HUES48 (cell line): ENCODE measurements at regions not wholly inside any gene's neighbourhood (a gene's known extent, or its start where the extent isn't known, plus 50 kb on each side); places are given as distances from the start of the nearest gene placed in this dataset.
"Not testable (repeated sequence)": the region's sequence is repeated elsewhere in the genome, so short reads cannot be mapped to it uniquely, and the experiment has no call there.

Source experiments
- H3K27ac ChIP-seq: one replicate; pipeline ENCODE4 v1.7.0; 2013; ENCODE audit warnings: low read depth, low read length, inconsistent platforms
- H3K27me3 ChIP-seq: 2 replicates; pipeline ENCODE4 v1.6.1; 2013; ENCODE audit warnings: mild to moderate bottlenecking, low read length; ENCODE audit not compliant: control insufficient read depth, insufficient read depth
- H3K36me3 ChIP-seq: 2 replicates; pipeline ENCODE4 v1.6.1; 2013; ENCODE audit warnings: low read length; ENCODE audit not compliant: control insufficient read depth, insufficient read depth
- H3K4me1 ChIP-seq: 2 replicates; pipeline ENCODE4 v1.6.1; 2013; ENCODE audit warnings: mild to moderate bottlenecking, low read length; ENCODE audit not compliant: control insufficient read depth, insufficient read depth
- H3K4me3 ChIP-seq: 2 replicates; pipeline ENCODE4 v1.5.1; 2013; ENCODE audit warnings: mild to moderate bottlenecking, low read depth, low read length
- H3K9ac ChIP-seq: 2 replicates; pipeline ENCODE4 v1.6.1; 2013; ENCODE audit warnings: mild to moderate bottlenecking, low read depth, low read length, moderate library complexity
- H3K9me3 ChIP-seq: 2 replicates; pipeline ENCODE4 v1.6.1; 2013; ENCODE audit warnings: low read length; ENCODE audit not compliant: control insufficient read depth, insufficient read depth

DNA sequence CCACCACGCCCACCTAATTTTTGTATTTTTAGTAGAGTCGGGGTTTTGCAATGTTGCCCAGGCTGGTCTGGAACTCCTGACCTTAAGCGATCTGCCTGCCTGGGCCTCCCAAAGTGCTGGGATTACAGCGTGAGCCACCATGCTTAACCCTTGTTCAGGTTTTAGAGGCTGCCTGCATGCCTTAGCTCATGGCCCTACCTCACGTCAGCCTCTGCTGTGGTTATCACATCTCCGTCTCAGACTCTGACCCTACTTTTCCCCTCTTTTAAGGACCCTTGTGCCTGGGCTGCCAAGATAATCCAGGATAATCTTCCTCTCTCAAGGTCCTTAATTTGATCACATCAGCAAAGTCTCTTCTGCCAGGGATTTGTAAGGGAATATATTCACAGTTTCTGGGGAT lies 98.2 kb upstream of the PMAIP1 start:
- no peak overlapping the region for H3K9ac ChIP-seq
- no peak overlapping the region for H3K4me3 ChIP-seq
- H3K27ac ChIP-seq: no peak overlapping the region
- H3K4me1 ChIP-seq: no peaks in the 10 kb centered on the region
- no peaks in the 10 kb centered on the region for H3K27me3 ChIP-seq
- H3K36me3 ChIP-seq: no peaks in the 10 kb centered on the region
- H3K9me3 ChIP-seq: no peaks in the 10 kb centered on the region

DNA sequence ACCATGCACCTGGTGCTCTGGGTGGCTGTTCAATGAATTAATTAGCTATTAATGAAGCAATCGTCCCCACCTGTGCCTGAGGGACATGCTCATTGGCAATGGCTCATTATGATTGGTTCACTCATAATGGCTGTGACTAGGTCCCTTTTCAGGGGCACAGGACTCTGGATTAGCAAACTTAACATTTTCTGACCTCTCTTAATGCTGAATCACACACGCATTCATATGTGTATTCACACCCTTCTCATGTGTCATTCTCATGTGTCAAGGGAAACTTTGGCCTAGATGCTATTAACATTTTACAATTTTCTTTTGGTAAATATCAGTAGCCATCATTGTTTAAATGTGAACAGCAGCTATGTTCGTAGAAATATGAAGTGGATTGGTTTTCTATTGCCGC lies 98.9 kb upstream of the PMAIP1 start:
- no peak overlapping the region for H3K9ac ChIP-seq
- no peak overlapping the region for H3K27ac ChIP-seq
- H3K27me3 ChIP-seq: no peaks in the 10 kb centered on the region
- no peaks in the 10 kb centered on the region for H3K4me1 ChIP-seq
- no peaks in the 10 kb centered on the region for H3K9me3 ChIP-seq
- H3K36me3 ChIP-seq: no peaks in the 10 kb centered on the region
- no peak overlapping the region for H3K4me3 ChIP-seq

DNA sequence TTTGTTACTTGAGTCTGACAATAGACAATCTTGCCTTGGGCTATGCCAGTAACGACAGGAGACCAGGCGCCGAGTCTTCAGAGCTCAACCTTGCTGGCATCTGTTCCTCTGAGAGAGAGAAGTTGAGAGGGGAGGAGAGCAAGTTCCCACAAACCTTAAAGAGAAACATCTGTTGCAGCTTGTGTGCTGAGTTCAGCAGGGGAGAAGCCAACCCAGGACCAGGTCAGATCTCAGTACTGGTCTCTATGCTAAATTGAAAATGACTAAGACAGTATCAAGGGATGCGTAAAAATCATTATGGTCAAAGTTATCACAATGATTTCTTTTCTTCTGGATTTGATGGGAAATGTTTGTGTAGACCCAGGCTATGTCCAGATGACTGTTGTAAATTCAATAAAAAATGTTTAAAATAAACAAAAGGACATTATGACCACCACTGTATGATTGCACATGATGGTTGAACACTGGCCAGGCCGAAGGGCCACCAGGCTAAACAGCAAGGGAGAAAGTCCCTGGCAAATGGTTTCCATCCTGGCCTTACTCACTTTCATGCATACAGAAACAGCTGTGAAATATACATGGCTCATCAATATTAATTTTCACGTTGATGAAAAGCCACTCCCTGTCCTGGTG lies 100.3 kb upstream of the PMAIP1 start:
- Histone ChIP-seq H3K9ac (no peak overlapping the region), H3K36me3 (no peaks in the 10 kb centered on the region), H3K27ac (no peak overlapping the region), H3K9me3 (no peaks in the 10 kb centered on the region), H3K27me3 (no peaks in the 10 kb centered on the region), H3K4me3 (no peak overlapping the region), H3K4me1 (no peaks in the 10 kb centered on the region)

- no peak overlapping the region for H3K27ac ChIP-seq
- no peaks in the 10 kb centered on the region for H3K36me3 ChIP-seq
- no peaks in the 10 kb centered on the region for H3K9me3 ChIP-seq
- no peaks in the 10 kb centered on the region for H3K27me3 ChIP-seq
- no peaks in the 10 kb centered on the region for H3K4me1 ChIP-seq
- no peak overlapping the region for H3K9ac ChIP-seq
- H3K4me3 ChIP-seq: no peak overlapping the region
These were observed 98.7 kb upstream of the CCBE1 start for GRCh38 chr18:59795882-59796281.

GRCh38 chr18:59792353-59792752 lies 95.1 kb upstream of the CCBE1 start:
- no peak overlapping the region for H3K4me3 ChIP-seq
- H3K27ac ChIP-seq: no peak overlapping the region
- no peaks in the 10 kb centered on the region for H3K27me3 ChIP-seq
- H3K4me1 ChIP-seq: no peaks in the 10 kb centered on the region
- H3K9ac ChIP-seq: no peak overlapping the region
- no peaks in the 10 kb centered on the region for H3K9me3 ChIP-seq
- H3K36me3 ChIP-seq: no peaks in the 10 kb centered on the region

- not testable (repeated sequence) for H3K9ac ChIP-seq, H3K27me3 ChIP-seq, H3K27ac ChIP-seq, H3K9me3 ChIP-seq, H3K4me3 ChIP-seq, H3K36me3 ChIP-seq, H3K4me1 ChIP-seq
These were observed 93.2 kb upstream of the CCBE1 start for GRCh38 chr18:59790346-59790936.

GRCh38 chr18:59788791-59789106 lies 91.5 kb upstream of the CCBE1 start:
- Histone ChIP-seq H3K36me3 (no peaks in the 10 kb centered on the region), H3K27ac (no peak overlapping the region), H3K9ac (no peak overlapping the region), H3K4me1 (no peaks in the 10 kb centered on the region), H3K9me3 (no peaks in the 10 kb centered on the region), H3K4me3 (no peak overlapping the region), H3K27me3 (no peaks in the 10 kb centered on the region)

DNA sequence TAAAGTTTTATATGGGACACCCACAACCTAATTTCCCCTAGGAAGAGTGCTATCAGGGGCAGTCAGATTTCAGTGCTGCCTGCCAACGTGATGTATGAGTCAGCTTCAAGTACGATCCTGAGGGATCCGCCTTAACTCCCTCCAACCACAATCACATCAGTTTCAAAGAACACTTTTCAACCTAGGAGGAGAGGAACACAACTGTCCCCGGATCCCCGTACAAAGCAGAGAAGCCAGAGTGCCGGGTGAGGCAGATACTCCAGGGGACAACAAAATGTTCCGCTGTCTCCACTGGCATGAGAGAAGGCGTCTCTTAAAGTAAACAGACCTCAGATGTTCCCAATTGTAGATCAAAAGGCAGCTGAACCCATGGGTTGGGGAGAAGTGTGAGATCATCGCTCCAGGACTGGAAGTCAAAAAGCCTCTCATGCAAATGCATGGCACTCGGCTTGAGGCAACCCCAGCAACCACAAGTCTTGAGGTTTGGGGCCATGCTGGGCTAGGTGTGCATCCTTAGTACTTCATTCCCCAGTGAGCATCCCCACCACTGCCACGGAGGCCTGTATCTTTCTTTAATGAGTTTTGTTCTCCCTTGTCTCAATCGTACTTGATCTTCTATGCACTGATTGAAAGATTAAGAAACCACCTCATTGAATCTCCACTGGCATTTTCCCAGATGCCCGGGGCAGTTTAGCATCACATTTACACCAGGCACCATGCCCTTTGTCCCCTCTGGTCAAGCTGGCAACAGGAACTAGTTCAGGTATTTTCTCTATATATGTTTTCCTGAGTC lies 91.0 kb upstream of the CCBE1 start:
- Histone ChIP-seq H3K27me3 (no peaks in the 10 kb centered on the region), H3K27ac (no peak overlapping the region), H3K9me3 (no peaks in the 10 kb centered on the region), H3K9ac (no peak overlapping the region), H3K36me3 (no peaks in the 10 kb centered on the region), H3K4me3 (no peak overlapping the region), H3K4me1 (no peaks in the 10 kb centered on the region)

DNA sequence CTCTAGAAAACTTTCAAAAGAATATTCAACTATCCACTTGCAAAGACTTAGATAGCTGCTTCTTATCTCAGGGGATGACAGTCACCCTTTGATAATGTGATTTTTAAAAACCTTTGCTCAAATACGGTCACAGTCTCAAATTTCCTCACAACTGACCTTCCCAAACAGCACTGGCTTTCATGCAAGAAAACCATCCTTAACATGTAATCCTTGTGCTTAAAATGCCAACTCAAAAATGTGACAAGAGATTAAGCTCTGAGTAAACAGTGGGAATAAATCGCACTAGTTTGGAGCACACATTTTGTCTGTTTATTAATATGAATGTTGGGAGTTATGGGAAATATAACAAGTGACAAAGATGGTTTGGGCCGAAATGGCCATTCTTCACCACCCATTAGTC lies 87.5 kb upstream of the CCBE1 start:
- Histone ChIP-seq H3K9ac (no peak overlapping the region), H3K27ac (no peak overlapping the region), H3K4me1 (no peaks in the 10 kb centered on the region), H3K9me3 (no peaks in the 10 kb centered on the region), H3K27me3 (no peaks in the 10 kb centered on the region), H3K4me3 (no peak overlapping the region), H3K36me3 (no peaks in the 10 kb centered on the region)

DNA sequence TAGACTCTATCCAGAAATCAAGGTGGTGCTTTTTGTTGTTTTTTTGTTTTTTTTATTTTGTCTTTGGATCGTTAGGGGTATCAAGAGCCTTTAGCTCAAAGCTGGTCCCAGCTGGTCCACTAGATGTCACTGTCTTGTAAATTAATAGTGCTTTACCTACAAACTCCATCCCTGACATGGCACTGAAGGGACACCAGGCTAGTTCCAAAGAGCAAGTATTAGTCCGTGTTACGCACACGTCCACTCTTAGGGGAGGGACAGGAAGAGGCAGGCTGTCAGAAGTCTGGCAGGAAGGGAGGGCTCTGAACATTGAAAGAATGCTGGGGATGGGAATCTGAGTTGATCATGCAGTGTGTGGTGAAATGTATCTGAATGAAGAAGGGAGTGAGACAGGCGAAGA lies 85.9 kb upstream of the CCBE1 start:
- no peaks in the 10 kb centered on the region for H3K9me3 ChIP-seq
- H3K4me1 ChIP-seq: no peaks in the 10 kb centered on the region
- no peaks in the 10 kb centered on the region for H3K36me3 ChIP-seq
- no peak overlapping the region for H3K27ac ChIP-seq
- H3K27me3 ChIP-seq: no peaks in the 10 kb centered on the region
- no peak overlapping the region for H3K9ac ChIP-seq
- H3K4me3 ChIP-seq: no peak overlapping the region

GRCh38 chr18:59779979-59780378 lies 82.8 kb upstream of the CCBE1 start:
- no peak overlapping the region for H3K4me3 ChIP-seq
- no peaks in the 10 kb centered on the region for H3K4me1 ChIP-seq
- no peaks in the 10 kb centered on the region for H3K27me3 ChIP-seq
- H3K27ac ChIP-seq: no peak overlapping the region
- H3K9ac ChIP-seq: no peak overlapping the region
- H3K9me3 ChIP-seq: no peaks in the 10 kb centered on the region
- H3K36me3 ChIP-seq: no peaks in the 10 kb centered on the region
